ENCODE measurements at regions not wholly inside any gene's neighbourhood (a gene's known extent, or its start where the extent isn't known, plus 50 kb on each side); places are given as distances from the start of the nearest gene placed in this dataset.

DNA sequence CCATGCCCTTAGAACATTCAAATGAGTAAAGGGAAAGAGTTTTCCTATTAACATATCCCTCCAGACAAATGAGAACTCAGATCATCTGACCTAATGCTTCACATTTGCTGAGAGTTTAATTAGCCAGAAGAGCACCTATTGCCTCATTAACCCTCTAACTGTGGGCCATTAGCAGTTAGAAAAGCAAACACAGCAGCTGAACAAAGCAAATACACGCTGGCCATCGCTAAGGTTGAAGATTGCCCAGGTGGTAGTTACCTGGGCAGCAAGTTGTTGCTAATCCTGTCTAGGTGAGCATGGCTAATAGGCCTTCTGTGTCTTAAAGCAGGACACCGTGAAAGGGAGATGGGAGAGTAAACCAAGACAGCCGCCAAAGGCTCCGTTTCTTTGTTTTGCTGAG lies 49.9 kb upstream of the UCN3 start:
- no peak for TF ChIP-seq EZH2 (IDR thresholded peaks at IDR 0.05; ENCODE audit: low read depth, unreplicated experiment)
- TF ChIP-seq EZH2phosphoT487 (IDR thresholded peaks at IDR 0.05; ENCODE audit: unreplicated experiment), result no peak
- TF ChIP-seq, protein P1, sequence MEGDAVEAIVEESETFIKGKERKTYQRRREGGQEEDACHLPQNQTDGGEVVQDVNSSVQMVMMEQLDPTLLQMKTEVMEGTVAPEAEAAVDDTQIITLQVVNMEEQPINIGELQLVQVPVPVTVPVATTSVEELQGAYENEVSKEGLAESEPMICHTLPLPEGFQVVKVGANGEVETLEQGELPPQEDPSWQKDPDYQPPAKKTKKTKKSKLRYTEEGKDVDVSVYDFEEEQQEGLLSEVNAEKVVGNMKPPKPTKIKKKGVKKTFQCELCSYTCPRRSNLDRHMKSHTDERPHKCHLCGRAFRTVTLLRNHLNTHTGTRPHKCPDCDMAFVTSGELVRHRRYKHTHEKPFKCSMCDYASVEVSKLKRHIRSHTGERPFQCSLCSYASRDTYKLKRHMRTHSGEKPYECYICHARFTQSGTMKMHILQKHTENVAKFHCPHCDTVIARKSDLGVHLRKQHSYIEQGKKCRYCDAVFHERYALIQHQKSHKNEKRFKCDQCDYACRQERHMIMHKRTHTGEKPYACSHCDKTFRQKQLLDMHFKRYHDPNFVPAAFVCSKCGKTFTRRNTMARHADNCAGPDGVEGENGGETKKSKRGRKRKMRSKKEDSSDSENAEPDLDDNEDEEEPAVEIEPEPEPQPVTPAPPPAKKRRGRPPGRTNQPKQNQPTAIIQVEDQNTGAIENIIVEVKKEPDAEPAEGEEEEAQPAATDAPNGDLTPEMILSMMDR (conservative IDR thresholded peaks at IDR 0.05; ENCODE audit: low read depth in 2 of 2), result no peak
- TF ChIP-seq, protein P2, sequence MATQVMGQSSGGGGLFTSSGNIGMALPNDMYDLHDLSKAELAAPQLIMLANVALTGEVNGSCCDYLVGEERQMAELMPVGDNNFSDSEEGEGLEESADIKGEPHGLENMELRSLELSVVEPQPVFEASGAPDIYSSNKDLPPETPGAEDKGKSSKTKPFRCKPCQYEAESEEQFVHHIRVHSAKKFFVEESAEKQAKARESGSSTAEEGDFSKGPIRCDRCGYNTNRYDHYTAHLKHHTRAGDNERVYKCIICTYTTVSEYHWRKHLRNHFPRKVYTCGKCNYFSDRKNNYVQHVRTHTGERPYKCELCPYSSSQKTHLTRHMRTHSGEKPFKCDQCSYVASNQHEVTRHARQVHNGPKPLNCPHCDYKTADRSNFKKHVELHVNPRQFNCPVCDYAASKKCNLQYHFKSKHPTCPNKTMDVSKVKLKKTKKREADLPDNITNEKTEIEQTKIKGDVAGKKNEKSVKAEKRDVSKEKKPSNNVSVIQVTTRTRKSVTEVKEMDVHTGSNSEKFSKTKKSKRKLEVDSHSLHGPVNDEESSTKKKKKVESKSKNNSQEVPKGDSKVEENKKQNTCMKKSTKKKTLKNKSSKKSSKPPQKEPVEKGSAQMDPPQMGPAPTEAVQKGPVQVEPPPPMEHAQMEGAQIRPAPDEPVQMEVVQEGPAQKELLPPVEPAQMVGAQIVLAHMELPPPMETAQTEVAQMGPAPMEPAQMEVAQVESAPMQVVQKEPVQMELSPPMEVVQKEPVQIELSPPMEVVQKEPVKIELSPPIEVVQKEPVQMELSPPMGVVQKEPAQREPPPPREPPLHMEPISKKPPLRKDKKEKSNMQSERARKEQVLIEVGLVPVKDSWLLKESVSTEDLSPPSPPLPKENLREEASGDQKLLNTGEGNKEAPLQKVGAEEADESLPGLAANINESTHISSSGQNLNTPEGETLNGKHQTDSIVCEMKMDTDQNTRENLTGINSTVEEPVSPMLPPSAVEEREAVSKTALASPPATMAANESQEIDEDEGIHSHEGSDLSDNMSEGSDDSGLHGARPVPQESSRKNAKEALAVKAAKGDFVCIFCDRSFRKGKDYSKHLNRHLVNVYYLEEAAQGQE (IDR thresholded peaks at IDR 0.05; ENCODE audit: unreplicated experiment), result no peak
- TF ChIP-seq POLR2AphosphoS5 (IDR thresholded peaks at IDR 0.05; ENCODE audit: low read depth), result no peak
- TF ChIP-seq JUNB (IDR thresholded peaks at IDR 0.05; ENCODE audit: unreplicated experiment), result no peak
